SK-N-SH (cell line): ENCODE measurements at regions not wholly inside any gene's neighbourhood (a gene's known extent, or its start where the extent isn't known, plus 50 kb on each side); places are given as distances from the start of the nearest gene placed in this dataset.

ENCODE experiments used
- CHD2 ChIP-seq: fragments of 150-350 bp; IDR thresholded peaks from 2 replicates; pipeline ENCODE4 v1.6.1; 2018; ENCODE audit warnings: low read length; ENCODE audit not compliant: partially characterized antibody
- NFIC ChIP-seq: IDR thresholded peaks from 2 replicates; pipeline ENCODE4 v1.4.0; 2012; ENCODE audit warnings: borderline replicate concordance
- POLR2AphosphoS5 ChIP-seq: IDR thresholded peaks from 2 replicates; pipeline ENCODE4 v1.6.1; 2012; ENCODE audit warnings: low read depth, low read length
- SIN3A ChIP-seq: IDR thresholded peaks from 2 replicates; pipeline ENCODE4 v1.6.1; 2012; ENCODE audit warnings: low read depth, mild to moderate bottlenecking, low read length, moderate library complexity, borderline replicate concordance
- TEAD4 ChIP-seq: IDR thresholded peaks from 2 replicates; pipeline ENCODE4 v1.4.0; 2012; ENCODE audit warnings: mild to moderate bottlenecking, borderline replicate concordance; ENCODE audit not compliant: insufficient read depth
- TF ChIP-seq, protein P1 (sequence below): fragments of 200-600 bp; sonication (generic); IDR thresholded peaks from 2 replicates; pipeline ENCODE4 v1.6.1; 2017; ENCODE audit warnings: antibody characterized with exemption, mild to moderate bottlenecking, moderate library complexity
- TF ChIP-seq, protein P2 (sequence below): IDR thresholded peaks from 2 replicates; pipeline ENCODE4 v1.4.0; 2012; ENCODE audit warnings: low read depth

DNA sequence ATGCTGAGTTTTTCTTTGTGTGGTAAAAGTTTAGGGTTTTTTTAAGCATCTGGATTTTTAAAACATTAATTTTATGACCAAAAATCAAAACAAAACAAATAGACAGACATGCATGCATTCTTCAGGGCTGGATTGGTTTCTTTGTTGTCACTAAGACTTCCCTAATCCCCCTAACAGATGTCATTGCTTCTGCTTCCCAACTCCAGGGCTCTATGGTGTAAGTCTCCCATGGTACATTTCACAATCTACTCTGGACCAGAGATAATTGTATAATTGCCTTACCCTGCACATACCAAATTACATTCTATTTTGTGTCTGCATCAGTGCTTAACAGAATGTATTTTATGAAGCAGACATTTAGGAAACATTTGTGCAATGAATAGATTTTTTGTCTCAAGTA, 529.1 kb upstream of the SMIM31 start:
- TF ChIP-seq NFIC = no peak
- TF ChIP-seq TEAD4 = no peak
- TF ChIP-seq, protein P1, sequence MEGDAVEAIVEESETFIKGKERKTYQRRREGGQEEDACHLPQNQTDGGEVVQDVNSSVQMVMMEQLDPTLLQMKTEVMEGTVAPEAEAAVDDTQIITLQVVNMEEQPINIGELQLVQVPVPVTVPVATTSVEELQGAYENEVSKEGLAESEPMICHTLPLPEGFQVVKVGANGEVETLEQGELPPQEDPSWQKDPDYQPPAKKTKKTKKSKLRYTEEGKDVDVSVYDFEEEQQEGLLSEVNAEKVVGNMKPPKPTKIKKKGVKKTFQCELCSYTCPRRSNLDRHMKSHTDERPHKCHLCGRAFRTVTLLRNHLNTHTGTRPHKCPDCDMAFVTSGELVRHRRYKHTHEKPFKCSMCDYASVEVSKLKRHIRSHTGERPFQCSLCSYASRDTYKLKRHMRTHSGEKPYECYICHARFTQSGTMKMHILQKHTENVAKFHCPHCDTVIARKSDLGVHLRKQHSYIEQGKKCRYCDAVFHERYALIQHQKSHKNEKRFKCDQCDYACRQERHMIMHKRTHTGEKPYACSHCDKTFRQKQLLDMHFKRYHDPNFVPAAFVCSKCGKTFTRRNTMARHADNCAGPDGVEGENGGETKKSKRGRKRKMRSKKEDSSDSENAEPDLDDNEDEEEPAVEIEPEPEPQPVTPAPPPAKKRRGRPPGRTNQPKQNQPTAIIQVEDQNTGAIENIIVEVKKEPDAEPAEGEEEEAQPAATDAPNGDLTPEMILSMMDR = no peak
- TF ChIP-seq CHD2 = no peak
- TF ChIP-seq SIN3A = no peak
- TF ChIP-seq, protein P2, sequence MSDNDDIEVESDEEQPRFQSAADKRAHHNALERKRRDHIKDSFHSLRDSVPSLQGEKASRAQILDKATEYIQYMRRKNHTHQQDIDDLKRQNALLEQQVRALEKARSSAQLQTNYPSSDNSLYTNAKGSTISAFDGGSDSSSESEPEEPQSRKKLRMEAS = no peak
- TF ChIP-seq POLR2AphosphoS5 = no peak
